BJ (cell line): ENCODE measurements at regions not wholly inside any gene's neighbourhood (a gene's known extent, or its start where the extent isn't known, plus 50 kb on each side); places are given as distances from the start of the nearest gene placed in this dataset.

Experiments used
- CTCF ChIA-PET: fragments of 350-600 bp; formaldehyde crosslinking; extraction: SDS; loops from one replicate; lab custom pipeline; 2021; ENCODE audit warnings: antibody characterized with exemption, inconsistent platforms; lab: Yijun Ruan, JAX
- POLR2A ChIA-PET: fragments of 300-600 bp; sonication (Branson Sonifier 250); formaldehyde crosslinking; extraction: SDS; loops from one replicate; lab custom pipeline; 2021; ENCODE audit warnings: antibody characterized with exemption; lab: Charles Lee
- DNase-seq: peaks from one replicate; pipeline ENCODE4 v3.0.0-alpha.2; 2011; ENCODE audit warnings: low read depth
- H3K27me3 ChIP-seq: 2 replicates; pipeline ENCODE4 v1.6.0; 2011; ENCODE audit warnings: low read length; ENCODE audit not compliant: control insufficient read depth, insufficient read depth
- H3K36me3 ChIP-seq: 2 replicates; pipeline ENCODE4 v1.5.1; 2011; ENCODE audit warnings: low read length; ENCODE audit not compliant: control insufficient read depth, insufficient read depth
- H3K4me3 ChIP-seq: 2 replicates; pipeline ENCODE4 v1.5.1; 2011; ENCODE audit warnings: low read depth, mild to moderate bottlenecking, control low read depth, low read length
- CTCF ChIP-seq: IDR thresholded peaks from 2 replicates; pipeline ENCODE4 v1.5.1; 2011; ENCODE audit warnings: low read depth, mild to moderate bottlenecking, control low read depth, inconsistent platforms, low read length, moderate library complexity; ENCODE audit not compliant: insufficient read depth

GRCh38 chr14:28867571-28867970 is 101.0 kb downstream of the FOXG1 start:
- H3K36me3 ChIP-seq = no peaks in the 10 kb centered on the region
- H3K27me3 ChIP-seq = no peaks in the 10 kb centered on the region
- no peak for TF ChIP-seq CTCF
- DNase-seq = no peak
- CTCF ChIA-PET = no interaction called here
- POLR2A ChIA-PET = no interaction called here
- no peak overlapping the region for H3K4me3 ChIP-seq

GRCh38 chr14:28870033-28870564 is 103.5 kb downstream of the FOXG1 start:
- Histone ChIP-seq H3K4me3 (no peak overlapping the region), H3K36me3 (no peaks in the 10 kb centered on the region), H3K27me3 (no peaks in the 10 kb centered on the region)
- no peak for TF ChIP-seq CTCF
- POLR2A ChIA-PET = no interaction called here
- CTCF ChIA-PET = interaction anchor here (0.6 to 0.7 kb wide), 2 partner anchors 315 to 608 kb away, joined by 3 read pairs; no protein-coding TSS in a partner anchor
- DNase-seq = no peak

- TF ChIP-seq CTCF = no peak
- Histone ChIP-seq H3K36me3 (no peaks in the 10 kb centered on the region), H3K27me3 (no peaks in the 10 kb centered on the region), H3K4me3 (no peak overlapping the region)
- ChIA-PET CTCF (no interaction called here), POLR2A (no interaction called here)
- no peak for DNase-seq
Measured at GRCh38 chr14:28875934-28876571, 109.5 kb downstream of the FOXG1 start.

- ChIA-PET CTCF (no interaction called here), POLR2A (no interaction called here)
- no peak overlapping the region for H3K4me3 ChIP-seq
- TF ChIP-seq CTCF = no peak
- no peaks in the 10 kb centered on the region for H3K36me3 ChIP-seq
- no peak for DNase-seq
- H3K27me3 ChIP-seq = no peaks in the 10 kb centered on the region
Measured at GRCh38 chr14:28876572-28876945, 110.0 kb downstream of the FOXG1 start.

- TF ChIP-seq CTCF = no peak
- DNase-seq = no peak
- POLR2A ChIA-PET = no interaction called here
- Histone ChIP-seq H3K27me3 (no peaks in the 10 kb centered on the region), H3K36me3 (no peaks in the 10 kb centered on the region), H3K4me3 (no peak overlapping the region)
- CTCF ChIA-PET = no interaction called here
Measured at GRCh38 chr14:28877923-28878322, 111.3 kb downstream of the FOXG1 start.
